Mucosa of descending colon (tissue), 3 donors: ENCODE measurements at regions not wholly inside any gene's neighbourhood (a gene's known extent, or its start where the extent isn't known, plus 50 kb on each side); places are given as distances from the start of the nearest gene placed in this dataset.

Experiments
- ATAC-seq: fragments of 200-7000 bp; cut with Tn5 transposase; one replicate; pipeline ENCODE4 v1.9.1; 2020; ENCODE audit warnings: mild to moderate bottlenecking, moderate library complexity
- DNase-seq, 3 donors: peaks; one replicate each; pipeline ENCODE4 v3.0.0-alpha.2; 2020
- H3K36me3 ChIP-seq: fragments of 200-600 bp; one replicate; pipeline ENCODE4 v1.8.0; 2021; ENCODE audit warnings: low read depth, mild to moderate bottlenecking
- H3K4me1 ChIP-seq: fragments of 200-600 bp; one replicate; pipeline ENCODE4 v1.8.0; 2021; ENCODE audit warnings: low read depth, mild to moderate bottlenecking
- H3K4me3 ChIP-seq: fragments of 200-600 bp; one replicate; pipeline ENCODE4 v1.8.0; 2021; ENCODE audit warnings: mild to moderate bottlenecking
- H3K9me3 ChIP-seq: fragments of 200-600 bp; one replicate; pipeline ENCODE4 v1.8.0; 2021; ENCODE audit warnings: mild to moderate bottlenecking
- CTCF ChIP-seq: fragments of 200-600 bp; IDR thresholded peaks from one replicate; pipeline ENCODE4 v1.8.0; 2022; ENCODE audit warnings: antibody characterized with exemption, mild to moderate bottlenecking
- intact Hi-C, 2 donors: fragments of 100-400 bp; cut with DNase I in 1 of 2; cut with micrococcal nuclease in 1 of 2; formaldehyde crosslinking; loops; one replicate each; pipeline versions ENCODE4 v1.11.0 to v1.11.1; 2022; cut with DNase I, micrococcal nuclease
- donor health status: DM: no; HTN: no; CAD: no; lungs with moderate emphysema.
- donor health status: DM: no; HTN: no; CAD: no.
- donor health status: DM: no; HTN: yes; CAD: no.

GRCh38 chr14:97070259-97070658, 273.1 kb downstream of the VRK1 start:
- Histone ChIP-seq H3K36me3 (no peaks in the 10 kb centered on the region), H3K4me1 (no peaks in the 10 kb centered on the region), H3K9me3 (no peaks in the 10 kb centered on the region), H3K4me3 (no peak overlapping the region)
- DNase-seq (no peak), ATAC-seq (no peak)
- intact Hi-C loops: no loop called here
- TF ChIP-seq CTCF: no peak

- H3K36me3 ChIP-seq: no peaks in the 10 kb centered on the region
- no peak overlapping the region for H3K4me3 ChIP-seq
- H3K4me1 ChIP-seq: no peaks in the 10 kb centered on the region
- intact Hi-C loops: no loop called here
- ATAC-seq (no peak), DNase-seq (no peak)
- H3K9me3 ChIP-seq: no peaks in the 10 kb centered on the region
- TF ChIP-seq CTCF: no peak
Measured at GRCh38 chr14:97071177-97071576, 274.0 kb downstream of the VRK1 start.

GRCh38 chr14:97073622-97074021, 276.4 kb downstream of the VRK1 start:
- intact Hi-C loops: no loop called here
- ATAC-seq (no peak), DNase-seq (no peak)
- H3K9me3 ChIP-seq: no peaks in the 10 kb centered on the region
- no peak for TF ChIP-seq CTCF
- no peaks in the 10 kb centered on the region for H3K36me3 ChIP-seq
- H3K4me3 ChIP-seq: no peak overlapping the region
- H3K4me1 ChIP-seq: no peaks in the 10 kb centered on the region

GRCh38 chr14:97074456-97074855, 277.3 kb downstream of the VRK1 start:
- no peak for TF ChIP-seq CTCF
- no peaks in the 10 kb centered on the region for H3K9me3 ChIP-seq
- H3K4me3 ChIP-seq: no peak overlapping the region
- H3K36me3 ChIP-seq: no peaks in the 10 kb centered on the region
- no peaks in the 10 kb centered on the region for H3K4me1 ChIP-seq
- DNase-seq (no peak), ATAC-seq (no peak)
- intact Hi-C loops: no loop called here

GRCh38 chr14:97074856-97075255, 277.7 kb downstream of the VRK1 start:
- Histone ChIP-seq H3K9me3 (no peaks in the 10 kb centered on the region), H3K36me3 (no peaks in the 10 kb centered on the region), H3K4me1 (no peaks in the 10 kb centered on the region), H3K4me3 (no peak overlapping the region)
- ATAC-seq (no peak), DNase-seq (no peak)
- intact Hi-C loops: no loop called here
- TF ChIP-seq CTCF: no peak

- Histone ChIP-seq H3K36me3 (no peaks in the 10 kb centered on the region), H3K9me3 (no peaks in the 10 kb centered on the region), H3K4me3 (no peak overlapping the region), H3K4me1 (no peaks in the 10 kb centered on the region)
- no peak for TF ChIP-seq CTCF
- ATAC-seq (peak; percentile 51), DNase-seq (peak in 2 of 3 donors; percentile 35 to 43)
- intact Hi-C loops: no loop called here
Measured at GRCh38 chr14:97077253-97077653, 280.1 kb downstream of the VRK1 start.
